ENCODE measurements at regions not wholly inside any gene's neighbourhood (a gene's known extent, or its start where the extent isn't known, plus 50 kb on each side); places are given as distances from the start of the nearest gene placed in this dataset.
"Not testable (repeated sequence)": the region's sequence is repeated elsewhere in the genome, so short reads cannot be mapped to it uniquely, and the experiment has no call there.

DNA sequence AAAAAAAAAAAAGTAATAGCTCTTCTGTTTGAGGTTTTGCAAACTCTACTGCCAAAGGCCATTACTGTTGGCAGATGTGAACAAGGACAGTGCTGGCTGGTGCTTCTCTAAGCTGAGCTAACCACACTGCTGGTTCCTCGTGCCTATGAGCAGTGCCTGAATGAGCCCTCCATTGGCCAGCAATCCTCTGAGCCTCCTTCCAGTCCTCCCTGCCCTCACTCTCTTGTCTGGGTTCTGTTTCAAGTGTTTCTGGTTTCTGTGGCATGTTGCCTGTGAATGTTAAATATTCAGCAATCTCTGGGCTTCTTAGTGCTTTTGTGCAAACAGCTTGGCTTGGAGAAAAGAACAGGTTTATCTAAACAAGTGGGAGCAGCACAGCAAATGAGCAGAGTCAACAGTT lies 161.3 kb upstream of the AUTS2 start:
- DNase-seq (ENCODE audit: low spot score) = no peak

DNA sequence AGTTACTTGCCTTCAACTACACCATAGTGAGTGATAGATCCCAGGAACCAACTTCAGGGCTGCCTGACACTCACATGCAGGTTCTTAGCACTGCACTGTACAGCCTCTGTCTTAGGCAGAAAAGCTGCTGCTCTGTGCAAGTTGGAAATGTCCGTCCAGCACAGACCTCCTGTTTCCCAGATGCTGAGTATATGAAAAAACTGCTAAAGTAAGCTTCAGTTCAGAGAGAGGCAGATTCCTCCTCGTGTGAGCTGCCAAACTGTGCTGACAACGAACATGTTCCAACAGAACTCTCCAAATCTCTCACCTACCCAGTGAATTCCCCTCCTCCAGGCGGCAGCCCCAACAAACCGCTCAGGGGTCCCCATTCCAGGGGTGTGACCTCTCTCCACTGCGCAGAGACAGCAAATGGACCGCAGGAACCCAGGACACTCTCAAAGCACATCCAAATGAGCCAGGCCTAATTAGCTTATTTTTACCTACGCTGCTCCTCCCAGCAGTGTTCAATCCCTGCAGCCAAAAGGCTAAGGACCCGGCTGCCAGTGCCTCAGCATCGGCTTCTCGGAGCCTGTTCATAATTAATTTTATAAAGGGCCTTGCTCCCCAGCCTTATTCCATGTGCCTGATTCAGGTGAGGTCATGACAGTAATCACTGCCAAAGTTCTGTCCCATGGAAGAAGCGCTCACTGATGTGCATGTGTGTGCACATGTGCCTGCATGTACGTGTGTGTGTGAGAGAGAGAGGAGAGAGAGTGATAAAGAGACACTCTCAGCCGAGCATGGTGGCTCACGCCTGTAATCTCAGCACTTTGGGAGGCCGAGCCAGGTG lies 159.5 kb upstream of the AUTS2 start:
- no peak for DNase-seq (ENCODE audit: low spot score)

GRCh38 chr7:69439636-69440325 lies 158.5 kb upstream of the AUTS2 start:
- no peak for DNase-seq (ENCODE audit: low spot score)

DNA sequence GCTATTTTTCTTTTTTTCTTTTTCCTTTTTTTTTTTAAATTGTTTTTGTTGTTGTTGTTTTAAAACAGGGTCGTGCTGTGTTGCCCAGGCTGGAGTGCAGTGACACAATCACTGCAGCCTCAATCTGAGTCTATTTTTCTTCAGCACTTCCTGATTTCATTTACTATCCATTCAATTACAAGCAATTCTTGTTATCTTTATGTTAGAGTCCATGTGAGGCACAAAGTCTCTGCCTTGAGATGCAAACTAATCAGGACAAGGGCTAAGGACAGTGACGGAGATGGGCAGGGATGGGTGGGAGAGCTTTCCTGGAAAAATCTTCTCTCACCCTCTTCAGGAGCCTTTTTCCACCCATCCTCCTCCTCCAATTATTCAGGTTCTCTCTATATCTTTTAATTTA lies 157.3 kb upstream of the AUTS2 start:
- no peak for DNase-seq (ENCODE audit: low spot score)

- no peak for DNase-seq (ENCODE audit: low spot score)
Measured at GRCh38 chr7:69443136-69443535, 155.1 kb upstream of the AUTS2 start.

- DNase-seq (ENCODE audit: low spot score) = no peak
Measured at GRCh38 chr7:69445541-69445940, 152.7 kb upstream of the AUTS2 start.

- DNase-seq (ENCODE audit: low spot score) = not testable (repeated sequence)
Measured at GRCh38 chr7:69446213-69446612, 152.1 kb upstream of the AUTS2 start.

DNA sequence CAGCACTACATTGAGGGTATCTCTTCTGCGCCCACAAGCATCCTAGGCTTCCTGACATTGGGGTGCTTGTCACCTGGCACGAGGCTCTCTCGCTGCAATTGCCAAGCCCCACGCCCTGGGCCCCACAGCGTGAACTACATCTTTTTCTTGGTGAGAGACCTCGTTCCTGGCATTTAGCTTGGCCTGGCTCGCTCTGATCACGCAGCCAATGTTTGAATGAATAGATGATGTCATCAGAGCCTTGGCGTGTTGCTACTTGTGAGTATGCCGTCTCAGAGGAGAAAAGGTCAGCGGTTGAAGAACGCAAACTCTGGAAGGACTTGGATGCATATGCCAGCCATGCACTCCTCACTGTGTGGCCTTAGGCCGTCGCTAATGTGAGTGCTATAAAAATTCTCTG lies 150.2 kb upstream of the AUTS2 start:
- DNase-seq (ENCODE audit: low spot score) = no peak

DNA sequence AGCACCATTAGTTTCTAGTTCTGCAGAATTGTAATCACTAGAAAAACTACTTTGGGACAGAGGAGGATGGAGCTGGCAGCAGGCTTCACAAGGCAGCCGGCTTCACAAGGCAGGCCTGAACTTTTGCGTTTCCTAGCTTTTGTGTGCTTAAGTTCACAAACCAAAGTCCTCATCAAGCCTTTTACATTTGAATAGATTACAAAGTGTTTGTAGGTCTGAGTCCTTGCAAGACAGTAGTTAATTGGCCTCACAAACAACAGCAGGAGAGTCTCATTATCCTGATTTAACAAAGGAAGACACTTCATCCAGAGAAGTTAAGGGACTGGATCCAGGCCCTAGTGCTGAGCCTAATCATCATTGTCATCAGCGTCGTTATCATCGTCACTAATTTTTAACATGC lies 147.8 kb upstream of the AUTS2 start:
- DNase-seq (ENCODE audit: low spot score) = no peak

- no peak for DNase-seq (ENCODE audit: low spot score)
Measured at GRCh38 chr7:69451715-69452114, 146.6 kb upstream of the AUTS2 start.

DNA sequence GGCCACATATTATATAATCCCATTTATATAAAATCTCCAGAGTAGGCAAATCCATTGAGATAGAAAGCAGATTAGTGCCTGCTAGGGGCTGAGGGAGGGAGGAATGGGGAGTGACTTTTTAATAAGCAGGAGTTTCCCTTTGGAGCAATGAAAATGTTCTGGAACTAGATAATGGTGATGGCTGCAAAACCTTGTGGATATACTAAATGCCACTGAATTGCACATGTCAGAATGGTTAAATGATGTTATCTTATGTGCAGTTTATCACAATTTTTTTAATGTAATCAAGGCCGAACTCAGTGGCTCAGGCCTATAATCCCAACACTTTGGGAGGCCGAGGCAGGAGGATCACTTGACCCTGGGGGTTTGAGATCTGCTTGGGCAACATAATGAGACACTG lies 145.5 kb upstream of the AUTS2 start:
- no peak for DNase-seq (ENCODE audit: low spot score)

GRCh38 chr7:69457595-69458504 lies 140.4 kb upstream of the AUTS2 start:
- DNase-seq (ENCODE audit: low spot score) = no peak

GRCh38 chr7:69464035-69464434 lies 134.2 kb upstream of the AUTS2 start:
- DNase-seq (ENCODE audit: low spot score) = no peak

DNA sequence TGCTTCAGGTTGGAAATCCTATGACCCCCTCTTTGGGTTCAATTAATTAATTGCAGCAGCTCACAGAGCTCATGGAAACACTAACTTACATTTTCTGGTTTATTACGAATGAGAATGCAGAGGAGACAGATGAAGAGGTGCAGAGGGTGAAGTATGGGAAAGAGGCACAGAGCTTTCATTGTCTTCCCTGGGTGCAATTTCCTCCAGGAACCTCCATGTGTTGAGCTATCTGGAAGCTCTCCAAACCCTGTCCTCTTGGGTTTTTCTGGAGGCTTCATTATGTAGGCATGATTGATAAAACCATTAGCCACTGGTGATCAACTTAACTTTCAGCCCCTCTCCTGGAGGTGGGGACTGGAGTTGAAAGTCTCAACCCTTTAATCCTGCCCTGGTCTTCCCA lies 133.0 kb upstream of the AUTS2 start:
- no peak for DNase-seq (ENCODE audit: low spot score)

- DNase-seq (ENCODE audit: low spot score) = no peak
Measured at GRCh38 chr7:69467826-69468225, 130.4 kb upstream of the AUTS2 start.

- DNase-seq (ENCODE audit: low spot score) = no peak
Measured at GRCh38 chr7:69476416-69476815, 121.9 kb upstream of the AUTS2 start.

GRCh38 chr7:69482676-69483075 lies 115.6 kb upstream of the AUTS2 start:
- DNase-seq (ENCODE audit: low spot score) = no peak

DNA sequence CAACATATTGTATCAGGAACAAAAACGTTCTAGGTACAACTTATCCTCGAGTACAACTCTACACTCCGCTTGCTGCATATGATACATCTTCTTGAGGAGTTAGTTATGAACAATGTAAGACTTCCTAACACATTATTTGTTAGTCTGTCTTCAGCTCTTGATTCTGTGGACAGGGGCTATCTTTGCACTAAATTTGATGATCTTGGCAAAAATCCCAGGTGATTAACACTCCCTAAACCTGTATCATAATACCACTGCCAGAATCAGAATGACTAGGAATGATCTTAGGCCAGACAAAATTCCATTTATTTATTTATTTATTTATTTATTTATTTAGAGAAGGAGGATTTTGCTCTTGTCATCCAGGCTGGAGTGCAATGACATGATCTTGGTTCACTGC lies 108.7 kb upstream of the AUTS2 start:
- no peak for DNase-seq (ENCODE audit: low spot score)

DNA sequence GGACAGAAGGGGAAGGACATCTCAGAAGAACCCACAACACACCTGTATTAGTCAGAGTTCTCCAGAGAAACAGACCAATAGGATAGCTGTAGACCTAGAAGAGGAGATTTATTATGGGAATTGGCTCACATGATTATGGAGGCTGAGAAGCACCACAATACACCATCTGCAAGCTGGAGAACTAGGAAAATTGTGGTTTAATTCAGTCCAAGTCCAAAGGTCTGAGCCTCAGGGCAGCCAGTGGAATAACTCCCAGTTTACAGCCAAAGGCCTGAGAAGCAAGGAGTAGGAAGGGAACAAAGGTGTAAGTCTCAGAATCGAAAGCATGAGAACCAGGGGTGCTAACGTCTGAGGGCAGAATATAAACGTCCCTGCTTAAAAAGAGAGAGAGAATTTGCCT lies 99.6 kb upstream of the AUTS2 start:
- DNase-seq (ENCODE audit: low spot score) = no peak

GRCh38 chr7:69502358-69502757 lies 95.9 kb upstream of the AUTS2 start:
- DNase-seq (ENCODE audit: low spot score) = no peak

DNA sequence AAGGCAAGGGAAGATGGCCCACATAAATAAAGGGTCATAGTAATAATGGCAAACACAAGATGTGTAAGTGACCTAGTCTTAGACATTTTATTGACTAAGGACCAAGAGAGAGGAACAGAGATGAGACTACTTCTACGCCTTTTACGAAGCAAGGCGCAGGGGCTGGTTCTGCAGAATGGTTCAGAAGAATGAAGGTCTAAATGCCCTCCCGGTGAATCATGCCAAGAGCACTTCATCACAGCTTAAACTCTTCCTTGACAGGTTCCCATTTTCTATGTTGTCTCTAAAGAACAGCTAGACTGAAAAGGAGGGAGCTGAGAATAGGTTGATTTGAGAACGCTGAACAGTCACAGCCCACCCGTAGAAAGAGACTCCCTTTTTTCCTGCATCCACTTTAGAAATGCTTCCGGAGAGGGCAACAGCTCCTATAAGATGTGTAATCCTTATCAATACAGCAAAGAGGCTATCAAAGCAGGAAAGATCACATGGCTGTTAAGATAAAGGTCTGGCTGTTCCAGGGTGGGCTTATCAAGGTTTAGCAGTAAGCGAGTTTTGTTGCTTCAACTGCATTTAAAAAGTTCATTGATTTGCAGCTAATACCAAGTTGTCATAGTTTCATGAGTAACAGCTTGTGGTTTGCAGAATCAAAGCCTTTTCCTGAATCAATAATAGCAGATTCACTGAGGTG lies 93.4 kb upstream of the AUTS2 start:
- no peak for DNase-seq (ENCODE audit: low spot score)

- no peak for DNase-seq (ENCODE audit: low spot score)
Measured at GRCh38 chr7:69508736-69509135, 89.5 kb upstream of the AUTS2 start.

All from COLO829 (cell line).